ENCODE measurements at regions not wholly inside any gene's neighbourhood (a gene's known extent, or its start where the extent isn't known, plus 50 kb on each side); places are given as distances from the start of the nearest gene placed in this dataset.

- in situ Hi-C loops (cut with HindIII; ENCODE audit: low pct_unique_long_range_greater_than_20kb, low sequenced_read_pairs) (no loop called here), intact Hi-C loops (cut with micrococcal nuclease; ENCODE audit: unreplicated experiment) (no loop called here)
- Histone ChIP-seq H3K4me1 (ENCODE audit: control insufficient read depth, insufficient read depth, low read length) (no peaks in the 10 kb centered on the region), H3K27ac (ENCODE audit: low read length) (no peak overlapping the region), H3K27me3 (ENCODE audit: control insufficient read depth, insufficient read depth, low read length) (no peaks in the 10 kb centered on the region; the same call in 1 of the 2 replicates), H3K4me3 (ENCODE audit: low read depth in 2 of 2, low read length in 2 of 2) (no peak overlapping the region), H3K36me3 (ENCODE audit: control insufficient read depth, insufficient read depth, low read length) (no peaks in the 10 kb centered on the region; the same call in 1 of the 2 replicates), H3K9me3 (ENCODE audit: control insufficient read depth, insufficient read depth, low read depth, low read length) (no peaks in the 10 kb centered on the region)
- TF ChIP-seq REST (IDR thresholded peaks at IDR 0.05; ENCODE audit: insufficient read depth in 1 of 2, low read depth in 2 of 2, low read length in 1 of 2) (no peak), SIN3A (IDR thresholded peaks at IDR 0.05; ENCODE audit: borderline replicate concordance, insufficient read depth, low read depth, low read length) (no peak), TCF7L2 (IDR thresholded peaks at IDR 0.05; ENCODE audit: low read depth, low read length) (no peak), POLR2AphosphoS5 (IDR thresholded peaks at IDR 0.05; ENCODE audit: low read depth, low read length) (no peak)
- ChIA-PET CTCF (no interaction called here), POLR2A (no interaction called here)
- ATAC-seq = no peak
- DNase-seq (ENCODE audit: low read depth, low spot score) = no peak
- BruUV-seq (replicated peaks) = no TSS peak
Measured at GRCh38 chr6:88455317-88455716, 289.2 kb upstream of the CNR1 start.

- in situ Hi-C loops (cut with HindIII; ENCODE audit: low pct_unique_long_range_greater_than_20kb, low sequenced_read_pairs) = no loop called here
Measured at GRCh38 chr6:88454658-88455057, 288.5 kb upstream of the CNR1 start.

More at GRCh38 chr6:88454658-88455057, 288.5 kb upstream of the CNR1 start:
- ATAC-seq (no peak), DNase-seq (ENCODE audit: low read depth, low spot score) (no peak)
- no peak overlapping the region for H3K27ac ChIP-seq (ENCODE audit: low read length)
- H3K4me1 ChIP-seq (ENCODE audit: control insufficient read depth, insufficient read depth, low read length) = no peaks in the 10 kb centered on the region
- ChIA-PET CTCF (no interaction called here), POLR2A (no interaction called here)
- H3K9me3 ChIP-seq (ENCODE audit: control insufficient read depth, insufficient read depth, low read depth, low read length) = no peaks in the 10 kb centered on the region
- H3K36me3 ChIP-seq (ENCODE audit: control insufficient read depth, insufficient read depth, low read length) = no peaks in the 10 kb centered on the region; the same call in 1 of the 2 replicates
- H3K4me3 ChIP-seq (ENCODE audit: low read depth in 2 of 2, low read length in 2 of 2) = no peak overlapping the region
- intact Hi-C loops (cut with micrococcal nuclease; ENCODE audit: unreplicated experiment) = no loop called here
- no peak for TF ChIP-seq SIN3A (IDR thresholded peaks at IDR 0.05; ENCODE audit: borderline replicate concordance, insufficient read depth, low read depth, low read length)
- no peak for TF ChIP-seq CTCF (IDR thresholded peaks at IDR 0.05)
- no peak for TF ChIP-seq POLR2AphosphoS5 (IDR thresholded peaks at IDR 0.05; ENCODE audit: low read depth, low read length)
- no peak for TF ChIP-seq TCF7L2 (IDR thresholded peaks at IDR 0.05; ENCODE audit: low read depth, low read length)
- TF ChIP-seq REST (IDR thresholded peaks at IDR 0.05; ENCODE audit: insufficient read depth in 1 of 2, low read depth in 2 of 2, low read length in 1 of 2) = no peak
- BruUV-seq (replicated peaks) = no TSS peak
- no peaks in the 10 kb centered on the region; the same call in 1 of the 2 replicates for H3K27me3 ChIP-seq (ENCODE audit: control insufficient read depth, insufficient read depth, low read length)
